Muscle of arm (tissue), 1 donor: ENCODE measurements at regions not wholly inside any gene's neighbourhood (a gene's known extent, or its start where the extent isn't known, plus 50 kb on each side); places are given as distances from the start of the nearest gene placed in this dataset.
"Not testable (repeated sequence)": the region's sequence is repeated elsewhere in the genome, so short reads cannot be mapped to it uniquely, and the experiment has no call there.

Source experiments
- DNase-seq: peaks from one replicate; pipeline ENCODE4 v3.0.0-alpha.2; 2013

DNA sequence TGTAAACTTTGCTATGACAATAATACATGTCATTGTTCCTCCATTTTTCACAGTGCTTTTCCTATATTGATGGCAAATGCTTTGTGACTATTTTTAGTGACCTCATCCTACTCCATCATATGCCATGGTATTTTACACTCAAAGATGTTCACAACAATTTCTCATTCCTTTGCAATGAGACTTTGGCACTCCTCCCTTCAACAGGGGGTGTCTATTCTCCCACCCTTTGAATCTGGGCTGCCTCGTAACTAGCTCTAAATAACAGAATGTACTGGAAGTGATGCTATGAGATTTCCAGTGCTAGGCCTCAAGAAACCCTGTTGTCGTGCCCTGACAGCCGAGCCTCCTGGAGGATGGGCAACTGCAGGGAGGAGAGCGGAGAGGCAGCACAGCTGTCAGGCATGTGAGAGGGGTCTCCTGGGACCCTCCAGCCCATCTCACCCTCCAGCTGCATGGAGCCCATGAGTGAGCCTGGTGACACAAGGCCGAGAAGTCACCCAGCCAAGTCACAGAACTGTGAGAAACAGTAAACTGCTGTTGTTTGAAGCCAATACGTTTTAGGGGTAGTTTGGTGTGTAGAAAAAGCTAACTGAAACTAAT lies 103.1 kb upstream of the APCDD1 start:
- no peak for DNase-seq

DNA sequence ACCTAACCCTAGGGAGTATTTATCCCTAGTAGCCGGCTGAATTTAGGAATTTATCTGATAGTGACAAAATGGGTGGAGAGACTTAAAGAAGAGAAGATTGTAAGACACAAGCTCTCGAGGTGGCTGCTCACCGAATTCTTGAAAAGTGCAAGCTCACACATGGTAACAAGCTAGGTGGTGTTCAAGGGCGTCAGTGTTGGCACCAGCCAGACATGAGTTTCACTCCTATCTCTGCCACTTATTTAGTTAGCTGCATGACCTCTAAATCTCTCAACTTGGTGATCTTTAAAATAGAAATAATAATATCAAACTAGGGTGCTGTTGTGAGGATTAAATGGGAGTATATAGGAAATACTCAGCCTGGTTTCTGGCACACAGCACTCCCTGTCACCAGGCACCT lies 102.6 kb upstream of the APCDD1 start:
- no peak for DNase-seq

DNA sequence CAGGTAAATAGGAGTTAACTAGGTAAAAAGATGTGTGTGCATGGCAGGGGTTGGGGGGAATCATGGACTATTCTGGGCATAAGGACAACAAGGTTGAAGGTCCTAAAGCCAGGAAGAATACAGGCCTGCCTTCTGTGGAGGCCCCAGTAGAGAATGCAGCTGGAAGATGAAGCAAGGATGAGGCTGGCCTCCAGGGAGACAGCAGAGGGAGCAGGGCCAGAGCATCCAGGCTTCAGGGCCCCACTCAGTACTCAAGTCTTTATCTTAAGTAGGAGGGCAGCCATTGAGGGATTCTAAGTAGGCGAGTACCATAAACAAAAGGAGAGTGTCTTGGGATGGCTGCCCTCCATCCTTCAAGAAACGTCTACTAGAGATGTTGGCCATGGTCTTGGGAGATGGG lies 101.8 kb upstream of the APCDD1 start:
- DNase-seq: no peak

DNA sequence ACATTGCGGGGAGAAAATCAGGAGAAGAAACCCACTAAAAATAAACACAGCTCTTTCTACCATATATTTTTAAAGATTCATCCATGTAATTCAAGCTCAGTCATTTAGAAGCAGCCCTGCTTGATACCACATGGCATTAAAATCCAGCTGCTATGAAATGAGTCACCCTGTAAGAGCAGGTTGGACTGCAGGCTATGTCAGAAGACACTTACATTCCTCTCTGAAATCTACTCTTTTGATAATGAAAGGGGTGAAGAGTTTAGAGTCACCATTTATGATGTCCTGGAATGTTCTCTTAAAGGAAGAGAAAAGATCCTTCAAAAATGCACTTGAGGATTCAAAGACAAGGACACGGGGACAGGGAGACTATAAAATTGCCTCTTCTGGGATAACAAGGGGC lies 100.6 kb upstream of the APCDD1 start:
- no peak for DNase-seq

DNA sequence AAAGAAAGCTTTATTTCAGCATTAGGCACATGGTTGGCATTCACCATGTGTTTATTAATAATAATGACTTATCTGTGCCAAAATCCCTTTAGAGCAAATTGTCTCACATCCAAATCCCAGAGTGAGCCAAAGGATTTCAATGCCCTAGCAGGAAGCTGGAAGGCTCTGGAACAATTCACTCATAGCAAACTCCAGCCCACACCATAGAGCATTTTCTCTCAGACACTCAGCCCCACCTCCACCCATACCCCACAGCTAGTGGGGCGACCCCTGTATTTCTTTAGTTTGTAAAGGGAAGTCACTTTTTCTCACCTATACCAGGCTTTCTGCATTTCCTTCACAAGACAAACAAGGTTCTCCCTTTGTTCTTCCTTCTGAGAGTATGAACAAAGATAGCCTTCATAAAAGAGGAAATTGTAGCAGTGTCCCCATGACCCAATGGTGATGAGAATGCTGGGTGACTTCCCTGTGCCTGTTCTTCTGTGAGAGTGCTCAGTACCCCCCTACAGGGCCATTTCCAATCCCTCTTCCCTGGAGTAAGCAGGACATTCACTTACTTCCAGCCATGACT lies 100.1 kb upstream of the APCDD1 start:
- no peak for DNase-seq

DNA sequence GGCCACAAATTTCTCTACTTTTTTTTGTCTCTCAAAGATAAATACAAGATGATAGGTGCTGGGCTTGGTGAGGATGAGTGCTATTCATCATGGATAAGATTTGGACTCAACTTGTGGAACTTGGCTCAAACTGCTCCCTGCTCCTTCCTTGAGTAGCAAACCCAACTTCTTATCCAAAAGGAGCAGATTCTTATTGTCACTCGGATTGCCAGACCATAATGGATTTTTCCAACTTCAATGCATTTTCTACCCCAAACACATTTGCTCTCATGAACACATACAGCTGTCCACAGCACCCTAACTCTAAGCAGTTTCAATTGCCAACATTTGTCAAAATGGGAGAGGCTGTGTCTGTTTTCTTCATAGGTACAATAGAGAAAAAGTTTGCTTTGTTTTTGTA lies 99.5 kb upstream of the APCDD1 start:
- no peak for DNase-seq

DNA sequence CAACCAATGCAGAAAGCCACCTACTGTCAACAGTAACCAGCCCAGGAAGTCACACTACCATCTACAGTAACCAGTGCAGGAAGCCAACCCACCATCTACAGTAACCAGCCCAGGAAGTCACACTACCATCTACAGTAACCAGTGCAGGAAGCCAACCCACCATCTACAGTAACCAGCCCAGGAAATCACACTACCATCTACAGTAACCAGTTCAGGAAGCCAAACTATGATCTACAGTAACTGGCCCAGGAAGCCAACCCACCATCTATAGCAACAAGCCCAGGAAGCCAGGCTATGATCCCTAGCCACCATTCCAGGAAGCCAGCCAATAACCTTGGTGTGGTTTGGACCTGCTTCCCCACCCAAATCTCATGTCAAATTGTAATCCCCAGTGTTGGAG lies 97.4 kb upstream of the APCDD1 start:
- not testable (repeated sequence) for DNase-seq

DNA sequence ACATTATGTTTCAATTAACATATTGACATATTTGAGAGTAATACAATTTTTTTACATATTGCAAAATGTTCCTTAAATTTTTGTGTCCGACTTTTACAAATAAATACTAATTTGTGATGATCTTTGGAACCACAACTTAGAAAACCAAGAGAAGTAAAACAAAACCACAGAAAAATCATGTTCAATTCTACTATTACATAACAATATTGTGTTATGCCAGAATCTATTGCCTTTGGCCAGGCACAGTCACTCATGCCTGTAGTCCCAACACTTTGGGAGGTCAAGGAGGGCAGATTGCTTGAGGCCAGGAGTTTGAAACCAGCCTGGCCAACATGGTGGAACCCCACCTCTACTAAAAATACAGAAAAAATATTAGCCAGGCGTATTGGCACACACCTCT lies 92.8 kb upstream of the APCDD1 start:
- DNase-seq: no peak

DNA sequence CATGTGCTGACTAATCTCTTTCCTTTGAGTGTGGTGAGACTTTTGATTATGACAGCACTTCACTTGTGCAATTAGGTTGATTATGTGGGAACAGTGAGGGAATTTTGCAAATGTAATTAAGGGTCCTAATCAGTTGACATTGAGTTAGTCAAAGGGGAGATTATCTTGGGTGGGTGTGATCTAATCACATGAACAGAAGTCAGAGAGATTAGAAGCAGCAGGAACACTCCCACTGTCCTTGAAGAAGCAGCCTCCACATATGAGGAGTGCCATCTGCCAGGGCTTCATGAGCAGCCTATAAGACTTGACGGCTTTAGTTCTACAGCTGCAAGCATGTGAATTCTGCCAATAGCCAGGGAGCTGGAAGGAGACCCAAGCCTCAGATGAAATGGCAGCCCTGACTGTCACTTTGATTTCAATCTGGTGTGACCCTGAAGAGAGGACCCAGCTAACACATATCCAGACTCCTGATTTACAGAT lies 89.4 kb upstream of the APCDD1 start:
- no peak for DNase-seq

DNA sequence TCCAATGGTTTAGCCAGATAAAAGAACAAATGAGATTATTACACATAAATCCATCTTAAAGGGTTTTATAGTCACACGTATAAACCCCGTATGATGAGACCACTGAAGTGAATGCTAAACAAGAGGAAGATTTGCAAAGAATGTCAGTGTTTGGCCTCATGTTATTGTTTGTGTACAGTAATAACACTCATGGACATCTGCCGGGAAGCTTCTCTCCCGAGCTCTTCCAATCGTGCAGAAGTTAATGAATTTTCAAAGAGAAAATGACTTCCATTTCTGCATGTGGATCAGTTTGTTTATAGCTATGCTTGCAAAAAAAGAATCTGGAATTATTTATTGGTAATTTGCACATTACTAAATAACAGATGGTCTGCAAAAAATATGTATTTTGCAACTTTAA lies 88.5 kb upstream of the APCDD1 start:
- peak; percentile 53 for DNase-seq

DNA sequence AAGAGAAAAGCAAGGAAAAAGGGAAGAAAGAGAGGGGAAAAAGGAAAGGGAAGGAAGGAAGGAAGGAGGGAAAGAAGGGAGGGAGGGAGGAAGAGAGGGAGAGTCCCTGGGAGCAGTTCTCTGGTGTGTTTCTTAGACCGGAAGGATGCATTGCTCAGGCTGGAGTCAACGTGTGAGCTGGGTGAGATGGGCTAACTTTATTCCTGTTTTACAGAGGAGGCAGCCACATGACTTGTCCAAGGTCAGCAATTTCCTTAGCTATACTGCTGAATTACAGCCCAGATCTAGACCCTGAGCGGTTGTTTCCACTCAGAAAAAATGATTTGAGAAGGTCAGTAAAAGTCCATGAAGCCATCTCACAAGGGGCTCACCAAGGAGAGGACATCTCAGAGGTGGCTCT lies 86.6 kb upstream of the APCDD1 start:
- no peak for DNase-seq

DNA sequence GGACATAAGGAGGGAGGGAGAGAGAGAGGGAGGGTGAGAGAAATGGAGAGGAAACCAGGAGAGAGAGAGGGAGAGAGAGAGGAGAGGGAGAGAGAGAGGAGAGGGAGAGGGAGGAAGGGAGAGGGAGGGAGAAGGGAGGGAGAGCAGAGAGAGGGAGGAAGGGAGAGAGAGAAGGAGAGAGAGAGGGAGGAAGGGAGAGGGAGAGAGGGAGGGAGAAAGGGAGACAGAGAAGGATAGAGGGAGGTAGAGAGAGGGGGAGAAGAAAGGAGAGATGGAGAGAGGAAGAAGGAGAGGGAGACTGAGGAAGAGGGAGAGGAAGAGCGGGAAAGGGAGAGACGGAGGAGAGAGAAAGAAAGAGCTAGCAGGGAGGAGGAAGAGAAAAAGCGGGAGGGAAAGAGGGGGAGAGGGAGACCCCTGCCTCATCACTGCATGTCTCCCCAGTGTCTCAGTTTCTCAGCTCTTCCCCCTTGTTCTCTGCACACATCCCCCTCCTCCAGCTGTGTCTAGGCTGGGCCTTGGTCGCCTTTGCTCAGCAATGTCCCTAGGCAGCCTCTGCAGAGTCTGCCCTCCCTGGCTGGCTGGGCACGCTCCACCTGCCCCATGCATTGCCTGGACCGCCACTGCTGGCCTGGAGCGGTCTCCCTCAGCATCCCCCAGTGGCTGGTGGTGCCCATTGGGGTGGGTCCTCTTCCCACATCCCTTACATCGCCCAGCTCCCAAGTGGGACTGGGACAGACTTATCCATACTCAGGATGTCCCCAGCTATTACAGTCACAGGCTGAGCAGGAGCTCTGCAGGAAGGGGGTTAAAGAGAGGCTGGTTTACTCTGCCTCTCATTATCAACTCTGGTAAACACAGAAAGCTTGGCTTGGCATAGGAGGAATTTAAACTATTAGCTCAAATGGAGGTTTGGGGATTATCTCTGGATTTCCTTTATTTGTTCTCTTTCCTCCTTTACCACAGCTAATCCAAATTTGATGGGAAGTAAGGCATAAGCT lies 85.7 kb upstream of the APCDD1 start:
- DNase-seq: no peak

DNA sequence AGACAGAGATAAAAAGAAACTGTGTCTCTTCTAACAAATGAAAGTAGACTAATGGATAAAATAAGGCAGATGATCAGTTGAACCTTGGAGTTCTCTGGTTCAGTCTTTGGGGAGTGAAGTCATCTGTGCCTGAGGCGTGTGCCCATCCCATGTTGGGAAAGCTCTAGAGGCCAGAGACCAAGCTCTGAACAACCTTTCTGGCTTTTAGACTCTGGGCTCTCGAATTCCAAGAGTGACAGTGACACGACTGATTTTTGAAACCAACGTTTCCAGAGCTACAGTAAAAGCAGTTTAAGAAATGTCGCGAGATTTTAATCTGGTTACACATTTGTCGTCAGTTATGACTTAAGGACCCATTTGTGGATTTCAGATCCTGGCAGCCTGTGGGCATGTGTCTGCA lies 83.7 kb upstream of the APCDD1 start:
- DNase-seq: no peak

DNA sequence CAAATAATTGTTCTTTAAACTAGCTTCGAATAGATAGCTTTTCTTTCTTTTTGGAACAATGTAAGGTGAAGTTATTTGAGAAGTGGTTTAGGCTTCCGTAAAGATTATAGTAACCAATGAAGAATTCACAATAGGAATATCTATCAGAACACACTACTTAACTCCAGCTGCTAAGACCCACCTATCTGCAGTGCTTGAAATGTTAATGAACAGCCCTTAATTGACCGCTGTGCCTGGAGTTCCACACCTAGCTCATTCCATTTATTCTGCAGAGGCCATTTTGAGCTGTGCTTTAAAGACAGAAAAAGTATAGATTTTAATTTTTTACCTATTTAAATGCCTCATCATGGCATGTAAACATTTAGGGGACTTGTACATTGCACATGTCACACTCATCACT lies 83.3 kb upstream of the APCDD1 start:
- no peak for DNase-seq

DNA sequence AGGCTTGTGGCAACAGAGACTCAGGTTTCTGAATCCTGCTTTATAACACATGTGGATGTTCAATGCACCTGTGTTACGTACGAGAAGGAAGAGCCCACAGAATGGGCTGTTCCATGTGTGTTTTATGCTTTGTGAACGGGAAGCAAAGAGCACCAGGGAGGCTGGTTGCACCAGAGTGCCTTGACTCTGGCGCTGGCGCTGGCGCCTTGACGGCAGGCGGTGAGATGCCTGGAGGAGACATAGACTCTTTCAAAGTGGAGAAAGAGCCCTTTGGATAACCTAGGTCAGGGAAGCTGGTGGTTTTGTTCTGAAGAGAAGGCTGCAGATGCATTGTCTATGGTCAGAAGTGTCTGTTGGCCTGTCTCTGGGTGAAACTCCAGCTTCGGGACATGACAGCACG lies 80.2 kb upstream of the APCDD1 start:
- no peak for DNase-seq

DNA sequence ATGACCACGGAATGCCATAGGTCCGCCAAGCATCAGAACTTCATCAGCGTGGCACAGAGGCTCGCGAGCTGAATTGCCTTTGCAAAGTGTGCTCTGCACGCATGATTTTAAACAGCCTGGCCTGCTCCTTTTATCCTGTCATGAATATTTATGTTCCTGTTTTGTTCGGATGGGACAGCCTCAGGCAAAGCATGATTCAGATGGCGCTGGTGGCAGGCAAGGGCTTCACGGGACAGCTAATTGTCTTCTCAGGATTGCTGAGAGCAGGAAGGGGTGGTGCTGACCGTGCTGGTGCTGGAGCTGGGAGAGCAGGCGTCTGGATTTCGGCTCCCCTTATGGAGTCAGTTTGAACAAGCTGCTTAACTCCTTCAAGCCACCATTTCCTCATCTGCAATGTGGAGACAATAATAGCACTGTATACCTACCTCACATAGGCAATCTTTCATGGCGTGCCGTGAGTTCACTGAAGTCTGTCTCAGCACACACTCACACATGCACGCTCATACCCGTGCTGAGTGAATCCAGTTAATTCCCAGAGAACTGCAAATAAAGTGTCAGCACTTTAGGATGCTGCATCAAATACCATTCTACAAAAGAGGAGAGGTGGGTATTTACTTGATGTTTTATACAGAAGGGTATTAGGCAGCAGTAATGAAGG lies 79.7 kb upstream of the APCDD1 start:
- no peak for DNase-seq

DNA sequence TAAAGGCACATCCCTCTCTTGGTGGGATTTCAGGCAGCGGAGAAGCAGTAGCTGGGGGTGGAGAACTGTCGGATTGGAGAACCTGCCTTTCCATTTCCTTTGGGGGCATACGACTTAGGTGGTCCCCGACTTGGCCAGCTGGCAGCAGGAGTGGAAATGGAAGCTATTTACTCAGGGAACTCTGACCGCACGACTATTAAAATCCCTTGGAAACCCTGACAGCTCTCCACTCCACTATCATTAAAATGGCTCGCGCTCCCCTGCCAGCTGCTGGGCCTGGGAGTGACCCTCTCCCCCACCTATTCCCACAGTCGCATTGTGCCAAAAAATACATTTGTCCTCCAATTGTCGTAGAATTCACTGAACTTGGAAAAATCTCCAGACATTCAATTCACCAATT lies 77.7 kb upstream of the APCDD1 start:
- peak; percentile 85 for DNase-seq

DNA sequence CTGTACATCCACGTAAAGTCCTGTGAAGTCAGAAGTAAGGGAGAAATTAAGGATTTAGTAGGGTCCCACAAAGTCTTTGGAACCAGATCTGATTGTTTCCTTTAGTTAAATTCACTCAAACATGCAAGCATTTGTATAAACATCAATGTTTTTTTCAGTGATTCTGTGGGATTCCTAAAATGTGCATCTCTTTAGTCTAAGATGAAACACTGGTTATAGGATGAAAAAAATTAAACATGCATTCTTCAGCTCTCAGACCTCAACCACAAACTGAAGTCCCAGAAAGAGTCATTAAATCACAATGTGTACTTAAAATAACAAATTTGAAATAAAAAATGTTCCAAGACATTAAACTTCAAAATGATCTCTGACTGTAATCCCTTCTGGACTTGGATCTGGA lies 76.5 kb upstream of the APCDD1 start:
- DNase-seq: no peak

DNA sequence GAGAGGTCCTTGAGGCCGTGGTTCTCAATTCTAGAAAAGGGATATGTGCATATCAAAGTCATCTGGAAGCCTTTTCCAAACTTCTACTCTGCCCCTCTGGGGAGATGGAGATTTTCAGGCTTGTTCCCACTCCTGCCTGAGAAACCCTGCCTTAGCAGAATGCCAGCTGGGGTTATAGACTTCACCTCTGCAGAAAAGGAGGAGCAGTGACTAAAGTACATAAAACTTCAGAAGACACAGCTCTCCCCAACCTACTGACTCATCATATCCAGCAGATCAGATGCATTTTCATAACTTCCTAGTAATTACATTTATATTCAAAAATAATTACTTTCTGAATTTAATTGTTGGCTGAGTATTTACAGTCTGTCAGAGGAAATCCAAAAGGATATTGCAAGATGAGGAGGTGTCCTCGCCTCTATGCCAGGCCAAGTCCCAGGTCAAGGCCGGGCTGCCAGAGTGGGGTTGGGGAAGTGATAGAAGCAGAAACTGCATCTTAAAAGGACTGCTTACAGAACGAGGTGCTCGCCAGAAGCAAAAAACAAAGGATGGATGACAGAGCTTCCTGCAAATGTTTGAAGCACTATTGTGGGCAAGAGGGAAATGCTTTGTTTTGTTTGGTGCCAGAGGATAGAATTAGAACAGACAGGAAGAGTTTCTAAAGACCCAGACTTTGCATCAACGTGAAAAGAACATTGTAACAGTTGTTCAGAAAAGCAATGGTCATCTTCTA lies 75.6 kb upstream of the APCDD1 start:
- no peak for DNase-seq

DNA sequence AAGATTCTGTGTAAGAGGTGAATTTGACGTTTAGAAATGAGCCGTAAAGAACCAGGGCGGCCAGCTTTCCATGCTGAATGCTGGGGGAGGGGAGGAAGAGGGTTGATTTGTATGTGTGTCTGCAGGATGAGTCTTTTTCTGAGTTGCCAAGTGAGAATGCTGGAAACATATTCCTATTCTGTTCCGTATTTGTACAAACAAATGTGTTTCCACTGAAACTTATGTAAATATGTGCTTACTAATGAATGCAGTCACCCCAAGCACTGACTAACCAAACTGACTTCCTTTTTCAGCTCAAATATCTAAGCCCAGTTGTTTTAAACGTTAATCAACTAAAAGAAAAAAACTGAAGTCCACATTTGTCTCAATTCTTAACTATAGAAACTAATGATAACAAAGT lies 74.9 kb upstream of the APCDD1 start:
- no peak for DNase-seq

DNA sequence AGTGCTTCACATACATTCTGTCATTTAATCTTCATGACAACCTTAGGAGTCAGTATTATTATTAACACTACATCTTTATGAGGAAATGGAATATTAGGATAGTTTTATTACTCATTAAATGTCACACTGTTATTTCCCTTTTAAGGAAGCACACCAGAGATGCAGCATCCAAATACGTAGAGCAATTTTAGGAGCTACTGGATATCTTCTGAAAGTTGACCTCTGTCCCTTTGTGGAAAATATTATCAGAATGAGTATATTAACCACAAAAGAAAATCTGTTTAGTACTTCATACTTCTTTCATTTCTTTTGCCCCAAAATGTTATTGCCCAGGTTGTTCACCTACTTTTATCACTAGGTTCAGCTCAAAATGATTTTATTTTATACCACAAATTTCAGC lies 72.9 kb upstream of the APCDD1 start:
- DNase-seq: no peak

DNA sequence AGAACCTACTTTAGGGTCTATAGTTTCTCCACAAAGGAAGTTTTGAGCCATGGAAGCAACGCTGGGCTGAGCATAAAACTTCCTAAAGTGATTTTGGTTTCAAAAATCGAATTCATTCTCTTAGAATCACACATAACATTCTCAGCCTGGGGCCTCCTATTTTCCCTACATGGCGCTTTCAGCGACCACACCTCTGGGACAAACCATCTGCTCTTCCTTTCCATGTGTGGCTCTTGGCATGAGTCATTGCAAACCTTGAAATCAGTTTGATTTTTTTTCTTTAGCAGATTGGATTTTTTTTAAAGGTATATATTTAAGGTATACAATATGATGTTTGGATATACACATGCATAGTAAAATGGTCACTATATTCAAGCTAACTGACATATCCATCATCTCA lies 72.5 kb upstream of the APCDD1 start:
- no peak for DNase-seq
